ENCODE measurements at regions not wholly inside any gene's neighbourhood (a gene's known extent, or its start where the extent isn't known, plus 50 kb on each side); places are given as distances from the start of the nearest gene placed in this dataset.

GRCh38 chr12:32947206-32948067 is 50.9 kb upstream of the PKP2 start:
- TF ChIP-seq SP1 (IDR thresholded peaks at IDR 0.05) = no peak
- TF ChIP-seq SUZ12 (IDR thresholded peaks at IDR 0.05) = no peak
- TF ChIP-seq PKNOX1 (IDR thresholded peaks at IDR 0.05) = no peak
- no peak for TF ChIP-seq TARDBP (IDR thresholded peaks at IDR 0.05)
- TF ChIP-seq FOXA1 (IDR thresholded peaks at IDR 0.05) = no peak
- TF ChIP-seq FOXK2 (IDR thresholded peaks at IDR 0.05) = no peak
- TF ChIP-seq FOXM1 (IDR thresholded peaks at IDR 0.05; ENCODE audit: borderline replicate concordance) = no peak
